SK-N-SH (cell line): ENCODE measurements at regions not wholly inside any gene's neighbourhood (a gene's known extent, or its start where the extent isn't known, plus 50 kb on each side); places are given as distances from the start of the nearest gene placed in this dataset.

Experiments used
- CTCF ChIA-PET: fragments of 300-600, 350-600 bp; formaldehyde crosslinking; extraction: SDS; loops from one replicate; lab custom pipeline; 2021; lab: Yijun Ruan, JAX
- POLR2A ChIA-PET: fragments of 350-600 bp; sonication (Branson Sonifier 250); formaldehyde crosslinking; extraction: SDS; loops from one replicate; lab custom pipeline; 2020; ENCODE audit warnings: antibody characterized with exemption, inconsistent platforms; lab: Yijun Ruan, JAX
- DNase-seq: peaks from one replicate; pipeline ENCODE4 v3.0.0; 2012
- H2AFZ ChIP-seq: fragments of 200-600 bp; sonication (generic); 2 replicates; pipeline ENCODE4 v1.8.1; 2016; ENCODE audit warnings: antibody characterized with exemption, mild to moderate bottlenecking, low read depth
- H3F3A ChIP-seq: fragments of 200-600 bp; sonication (generic); replicated peaks from 2 replicates; pipeline ENCODE3; 2016; ENCODE audit warnings: antibody characterized with exemption, mild to moderate bottlenecking; ENCODE audit not compliant: insufficient read depth
- H3K27ac ChIP-seq, 2 experiments: fragments of 200-500 bp in 1 of 2; fragments of 200-600 bp in 1 of 2; sonication (Bioruptor generic) in 1 of 2; sonication (generic), shearing (Covaris generic) in 1 of 2; 2 replicates each; pipeline versions ENCODE4 v1.5.1 to v1.6.1; 2014 to 2016; ENCODE audit warnings: low read depth in 2 of 2, inconsistent platforms in 1 of 2, low read length in 1 of 2, mild to moderate bottlenecking in 1 of 2, mixed read lengths in 1 of 2
- H3K27me3 ChIP-seq: fragments of 200-600 bp; sonication (generic), shearing (Covaris generic); 2 replicates; pipeline ENCODE4 v1.6.1; 2016; ENCODE audit warnings: mixed run types; ENCODE audit not compliant: insufficient read depth
- H3K36me3 ChIP-seq, 2 experiments: fragments of 200-500 bp in 1 of 2; fragments of 200-600 bp in 1 of 2; sonication (Bioruptor generic) in 1 of 2; sonication (generic) in 1 of 2; replicated peaks in 1 of 2; 2 replicates each; pipeline versions ENCODE3 to v1.5.1; 2014 to 2016; ENCODE audit warnings: low read length in 1 of 2, mild to moderate bottlenecking in 1 of 2; ENCODE audit not compliant: insufficient read depth in 2 of 2, control insufficient read depth in 1 of 2
- H3K4me1 ChIP-seq, 2 experiments: fragments of 200-500 bp in 1 of 2; fragments of 200-600 bp in 1 of 2; sonication (Bioruptor generic) in 1 of 2; sonication (generic), shearing (Covaris generic) in 1 of 2; 2 replicates each; pipeline versions ENCODE4 v1.5.1 to v1.6.1; 2014 to 2016; ENCODE audit warnings: low read depth in 1 of 2, low read length in 1 of 2, mixed run types in 1 of 2; ENCODE audit not compliant: insufficient read depth in 2 of 2, control insufficient read depth in 1 of 2
- H3K4me2 ChIP-seq: fragments of 200-600 bp; sonication (generic), shearing (Covaris generic); 2 replicates; pipeline ENCODE4 v1.6.1; 2017; ENCODE audit warnings: mixed run types
- H3K4me3 ChIP-seq, 2 experiments: fragments of 200-500 bp in 1 of 2; fragments of 200-600 bp in 1 of 2; sonication (Bioruptor generic) in 1 of 2; sonication (generic), shearing (Covaris generic) in 1 of 2; 2 replicates each; pipeline versions ENCODE4 v1.5.1 to v1.8.1; 2014 to 2016; ENCODE audit warnings: low read depth in 2 of 2, inconsistent platforms in 1 of 2, low read length in 1 of 2, mild to moderate bottlenecking in 1 of 2, mixed read lengths in 1 of 2, moderate library complexity in 1 of 2
- H3K79me2 ChIP-seq: fragments of 200-600 bp; sonication (generic); 2 replicates; pipeline ENCODE4 v1.8.1; 2017; ENCODE audit warnings: mild to moderate bottlenecking; ENCODE audit not compliant: insufficient read depth
- H3K9ac ChIP-seq: fragments of 200-600 bp; sonication (generic); 2 replicates; pipeline ENCODE4 v1.6.1; 2017; ENCODE audit warnings: mixed run types
- H3K9me2 ChIP-seq: fragments of 200-600 bp; sonication (generic); 2 replicates; pipeline ENCODE4 v1.6.1; 2017; ENCODE audit warnings: mixed run types
- H3K9me3 ChIP-seq: fragments of 200-600 bp; sonication (generic); 2 replicates; pipeline ENCODE4 v1.6.1; 2017; ENCODE audit warnings: mixed run types, mild to moderate bottlenecking, moderate library complexity
- H4K20me1 ChIP-seq: fragments of 200-600 bp; sonication (generic); 2 replicates; pipeline ENCODE4 v1.6.1; 2017; ENCODE audit warnings: mild to moderate bottlenecking, mixed run types; ENCODE audit not compliant: insufficient read depth
- CHD2 ChIP-seq: fragments of 150-350 bp; IDR thresholded peaks from 2 replicates; pipeline ENCODE4 v1.6.1; 2018; ENCODE audit warnings: low read length; ENCODE audit not compliant: partially characterized antibody
- CTCF ChIP-seq: fragments of 200-600 bp; sonication (generic); IDR thresholded peaks from 2 replicates; pipeline ENCODE4 v1.6.1; 2017; ENCODE audit warnings: antibody characterized with exemption, mild to moderate bottlenecking, moderate library complexity
- EZH2phosphoT487 ChIP-seq: fragments of 200-600 bp; sonication (generic); IDR thresholded peaks from 2 replicates; pipeline ENCODE4 v1.6.1; 2017; ENCODE audit warnings: low read depth, mixed run types, mild to moderate bottlenecking, antibody characterized with exemption, moderate library complexity, borderline replicate concordance
- GABPA ChIP-seq: IDR thresholded peaks from 2 replicates; pipeline ENCODE4 v1.4.0; 2012; ENCODE audit warnings: low read depth, mild to moderate bottlenecking
- IRF3 ChIP-seq: fragments of 150-350 bp; IDR thresholded peaks from 2 replicates; pipeline ENCODE4 v1.6.1; 2016; ENCODE audit warnings: mild to moderate bottlenecking, low read depth, low read length
- MAX ChIP-seq: IDR thresholded peaks from 2 replicates; pipeline ENCODE4 v1.4.0; 2012; ENCODE audit warnings: low read depth
- NFIC ChIP-seq: IDR thresholded peaks from 2 replicates; pipeline ENCODE4 v1.4.0; 2012; ENCODE audit warnings: borderline replicate concordance
- NRF1 ChIP-seq: IDR thresholded peaks from 2 replicates; pipeline ENCODE4 v1.6.1; 2012; ENCODE audit warnings: low read depth, mild to moderate bottlenecking, low read length
- RAD21 ChIP-seq: IDR thresholded peaks from 2 replicates; pipeline ENCODE4 v1.6.1; 2012; ENCODE audit warnings: mild to moderate bottlenecking, low read length
- RXRA ChIP-seq: IDR thresholded peaks from 2 replicates; pipeline ENCODE4 v1.4.0; 2012; ENCODE audit warnings: low read depth, mild to moderate bottlenecking, borderline replicate concordance
- SMC3 ChIP-seq: IDR thresholded peaks from 2 replicates; pipeline ENCODE4 v1.6.1; 2012; ENCODE audit warnings: low read depth, low read length, improper control_type of control experiment
- TEAD4 ChIP-seq: IDR thresholded peaks from 2 replicates; pipeline ENCODE4 v1.4.0; 2012; ENCODE audit warnings: mild to moderate bottlenecking, borderline replicate concordance; ENCODE audit not compliant: insufficient read depth
- USF2 ChIP-seq: fragments of 150-350 bp; IDR thresholded peaks from 2 replicates; pipeline ENCODE4 v1.6.1; 2017; ENCODE audit warnings: antibody characterized with exemption, low read length, low read depth, borderline replicate concordance
- ZBTB33 ChIP-seq: IDR thresholded peaks from 2 replicates; pipeline ENCODE4 v1.4.0; 2012; ENCODE audit warnings: low read depth, borderline replicate concordance
- WGBS: methylation state at CpG from one replicate; pipeline ENCODE4 v1.1.6; 2017; ENCODE audit warnings: low lambda C conversion rate; 5-methylcytosine and 5-hydroxymethylcytosine counted together

GRCh38 chr4:96073461-96073860 is 233.6 kb downstream of the PDHA2 start (continued):
- TF ChIP-seq USF2 (no peak), CHD2 (no peak), RXRA (no peak), RAD21 (no peak)

- Histone ChIP-seq H3K4me2 (no peak overlapping the region), H3K4me1 (no peaks in the 10 kb centered on the region), H4K20me1 (no peaks in the 10 kb centered on the region), H3K27ac (no peak overlapping the region), H3K36me3 (no peaks in the 10 kb centered on the region), H3K9me3 (no peaks in the 10 kb centered on the region), H3K9me2 (no peaks in the 10 kb centered on the region), H3K27me3 (no peaks in the 10 kb centered on the region), H3K4me3 (no peak overlapping the region), H2AFZ (no peak overlapping the region), H3F3A (no peaks in the 10 kb centered on the region), H3K9ac (no peak overlapping the region), H3K79me2 (no peaks in the 10 kb centered on the region)
- ChIA-PET CTCF (no interaction called here), POLR2A (no interaction called here)
- DNase-seq: no peak
- no peak for TF ChIP-seq NFIC
- no peak for TF ChIP-seq NRF1
- TF ChIP-seq CTCF: no peak
- no peak for TF ChIP-seq SMC3
- TF ChIP-seq IRF3: no peak
- no peak for TF ChIP-seq EZH2phosphoT487
- no peak for TF ChIP-seq MAX
- no peak for TF ChIP-seq TEAD4
- TF ChIP-seq GABPA: no peak
- TF ChIP-seq ZBTB33: no peak
- WGBS: 36% methylated on average over 1 of the region's 1 CpG
Measured at GRCh38 chr4:96092151-96092705, 252.3 kb downstream of the PDHA2 start.
